WERI-Rb-1 (cell line): ENCODE measurements at regions not wholly inside any gene's neighbourhood (a gene's known extent, or its start where the extent isn't known, plus 50 kb on each side); places are given as distances from the start of the nearest gene placed in this dataset.

ENCODE experiments used
- DNase-seq: peaks from one replicate; pipeline ENCODE4 v3.0.0-alpha.2; 2020
- H3K27ac ChIP-seq: fragments of 250-450 bp; sonication (Bioruptor Pico); 2 replicates; pipeline ENCODE4 v1.5.1; 2020; ENCODE audit warnings: mild to moderate bottlenecking, moderate library complexity
- H3K27me3 ChIP-seq: fragments of 250-450 bp; sonication (Bioruptor Pico); 2 replicates; pipeline ENCODE4 v1.5.1; 2021; ENCODE audit warnings: mild to moderate bottlenecking, low read depth, moderate library complexity; ENCODE audit not compliant: insufficient read depth, severe bottlenecking
- H3K36me3 ChIP-seq: fragments of 250-450 bp; sonication (Bioruptor Pico); 2 replicates; pipeline ENCODE4 v1.5.1; 2020; ENCODE audit warnings: mild to moderate bottlenecking, moderate library complexity
- H3K4me3 ChIP-seq: 2 replicates; pipeline ENCODE4 v1.5.1; 2011; ENCODE audit warnings: low read depth, mild to moderate bottlenecking, control low read depth, low read length
- H3K9me3 ChIP-seq: fragments of 250-450 bp; sonication (Bioruptor Pico); 2 replicates; pipeline ENCODE4 v1.5.1; 2021; ENCODE audit warnings: mild to moderate bottlenecking, moderate library complexity; ENCODE audit not compliant: severe bottlenecking
- CTCF ChIP-seq: IDR thresholded peaks from 2 replicates; pipeline ENCODE4 v1.5.1; 2011; ENCODE audit warnings: low read depth, mild to moderate bottlenecking, control low read depth, inconsistent platforms, low read length

DNA sequence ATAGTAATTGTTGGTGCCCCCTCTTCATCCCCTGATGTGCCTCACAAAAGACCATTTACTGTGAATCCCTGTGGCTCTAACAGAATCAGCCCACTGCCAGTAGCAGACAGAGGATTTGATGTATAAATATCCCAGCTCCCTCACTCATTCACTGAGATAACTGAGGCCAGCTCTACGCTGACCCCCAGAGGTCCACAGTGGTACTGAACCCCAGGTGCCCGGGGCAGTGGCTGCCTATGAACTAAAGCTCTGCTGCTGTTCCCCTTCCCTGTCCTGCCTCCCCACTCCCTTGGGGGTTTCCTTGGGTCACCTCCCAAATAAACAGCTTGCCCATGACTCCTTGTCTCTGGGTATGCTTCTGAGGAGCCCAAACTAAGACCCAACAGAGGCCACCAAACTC, 295.8 kb downstream of the FOXL1 start:
- H3K36me3 ChIP-seq: no peaks in the 10 kb centered on the region
- no peaks in the 10 kb centered on the region for H3K9me3 ChIP-seq
- peak; percentile 41 for DNase-seq
- no peak overlapping the region for H3K4me3 ChIP-seq
- H3K27ac ChIP-seq: peak overlapping the region; percentile 24; the same call in 1 of the 2 replicates
- no peaks in the 10 kb centered on the region for H3K27me3 ChIP-seq
- peak; percentile 66 for TF ChIP-seq CTCF

GRCh38 chr16:86876499-86876898, 298.1 kb downstream of the FOXL1 start:
- Histone ChIP-seq H3K36me3 (no peaks in the 10 kb centered on the region), H3K27ac (no peak overlapping the region), H3K9me3 (no peaks in the 10 kb centered on the region), H3K4me3 (no peak overlapping the region), H3K27me3 (no peaks in the 10 kb centered on the region)
- no peak for DNase-seq
- no peak for TF ChIP-seq CTCF

GRCh38 chr16:86877108-86877507, 298.8 kb downstream of the FOXL1 start:
- Histone ChIP-seq H3K9me3 (no peaks in the 10 kb centered on the region), H3K4me3 (no peak overlapping the region), H3K27me3 (no peaks in the 10 kb centered on the region), H3K36me3 (no peaks in the 10 kb centered on the region), H3K27ac (no peak overlapping the region)
- no peak for DNase-seq
- no peak for TF ChIP-seq CTCF

GRCh38 chr16:86877835-86878234, 299.5 kb downstream of the FOXL1 start:
- H3K9me3 ChIP-seq: no peaks in the 10 kb centered on the region
- H3K4me3 ChIP-seq: no peak overlapping the region
- no peaks in the 10 kb centered on the region for H3K27me3 ChIP-seq
- no peaks in the 10 kb centered on the region for H3K36me3 ChIP-seq
- no peak overlapping the region for H3K27ac ChIP-seq
- no peak for TF ChIP-seq CTCF
- no peak for DNase-seq

DNA sequence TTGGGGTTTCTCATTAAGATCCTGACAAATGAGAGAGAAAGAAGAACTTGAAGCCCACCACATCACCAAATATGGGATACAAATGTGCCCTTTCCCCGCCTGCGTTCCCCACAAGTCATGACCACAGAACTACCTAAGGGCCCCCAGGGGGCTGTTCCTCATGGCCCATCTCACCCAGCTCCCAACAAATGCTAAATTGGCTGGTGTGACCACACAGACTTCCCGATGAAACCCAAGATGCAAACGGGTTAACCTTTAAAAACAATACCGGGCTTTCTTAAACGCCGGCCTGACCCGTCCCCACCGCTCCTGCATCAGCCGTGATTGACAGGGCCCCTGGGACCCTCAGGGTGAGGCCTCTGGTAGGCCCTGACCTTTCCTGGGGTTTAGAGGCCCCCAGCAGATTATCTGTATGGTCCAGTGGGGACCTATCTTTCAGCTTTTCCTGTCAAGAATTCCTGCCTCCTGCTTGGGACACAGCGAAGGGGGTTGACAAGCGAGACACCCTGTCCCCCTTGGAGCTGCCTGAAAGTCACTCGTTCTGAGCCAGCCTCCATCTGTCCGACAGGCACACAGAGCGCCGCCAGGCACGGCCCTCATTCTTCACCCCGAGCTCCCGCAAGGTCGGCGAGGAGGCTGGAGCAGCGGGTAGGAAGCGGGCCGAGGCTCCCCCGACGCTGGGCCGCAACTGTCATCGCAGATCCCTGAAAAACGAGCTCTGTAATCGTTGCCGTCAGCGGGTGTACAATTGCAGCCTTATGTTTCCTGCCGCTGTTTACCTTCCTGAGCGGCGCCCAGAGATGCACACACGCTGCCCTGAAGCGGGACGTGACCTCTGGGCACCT, 300.1 kb downstream of the FOXL1 start:
- Histone ChIP-seq H3K27me3 (no peaks in the 10 kb centered on the region), H3K9me3 (no peaks in the 10 kb centered on the region)
- TF ChIP-seq CTCF: no peak

GRCh38 chr16:86879268-86879667, 300.9 kb downstream of the FOXL1 start:
- no peaks in the 10 kb centered on the region for H3K36me3 ChIP-seq
- H3K27me3 ChIP-seq: no peaks in the 10 kb centered on the region
- TF ChIP-seq CTCF: no peak
- H3K9me3 ChIP-seq: no peaks in the 10 kb centered on the region
- no peak for DNase-seq
- no peak overlapping the region for H3K27ac ChIP-seq
- H3K4me3 ChIP-seq: no peak overlapping the region

More for the DNA sequence above, 300.1 kb downstream of the FOXL1 start:
- no peaks in the 10 kb centered on the region for H3K36me3 ChIP-seq
- DNase-seq: no peak
- no peak overlapping the region for H3K27ac ChIP-seq
- H3K4me3 ChIP-seq: no peak overlapping the region
